GM10248 (cell line): ENCODE measurements at regions not wholly inside any gene's neighbourhood (a gene's known extent, or its start where the extent isn't known, plus 50 kb on each side); places are given as distances from the start of the nearest gene placed in this dataset.
"Not testable (repeated sequence)": the region's sequence is repeated elsewhere in the genome, so short reads cannot be mapped to it uniquely, and the experiment has no call there.

Experiments
- CTCF ChIA-PET: fragments of 300-600 bp; sonication (Branson Sonifier 250); formaldehyde crosslinking; extraction: SDS; loops from one replicate; lab custom pipeline; 2021; ENCODE audit warnings: antibody characterized with exemption; lab: Yijun Ruan, JAX
- POLR2A ChIA-PET: fragments of 350-650 bp; sonication (Branson Sonifier 250); formaldehyde crosslinking; extraction: SDS; loops from one replicate; lab custom pipeline; 2020; ENCODE audit warnings: antibody characterized with exemption; lab: Yijun Ruan, JAX
- DNase-seq: peaks from one replicate; pipeline ENCODE4 v3.0.0; 2012; ENCODE audit errors: extremely low spot score
- TF ChIP-seq, protein P1 (sequence below): IDR thresholded peaks from 2 replicates; pipeline ENCODE4 v1.5.1; 2012; ENCODE audit warnings: mild to moderate bottlenecking, low read depth; ENCODE audit errors: extremely low read depth, missing control alignments, control extremely low read depth

DNA sequence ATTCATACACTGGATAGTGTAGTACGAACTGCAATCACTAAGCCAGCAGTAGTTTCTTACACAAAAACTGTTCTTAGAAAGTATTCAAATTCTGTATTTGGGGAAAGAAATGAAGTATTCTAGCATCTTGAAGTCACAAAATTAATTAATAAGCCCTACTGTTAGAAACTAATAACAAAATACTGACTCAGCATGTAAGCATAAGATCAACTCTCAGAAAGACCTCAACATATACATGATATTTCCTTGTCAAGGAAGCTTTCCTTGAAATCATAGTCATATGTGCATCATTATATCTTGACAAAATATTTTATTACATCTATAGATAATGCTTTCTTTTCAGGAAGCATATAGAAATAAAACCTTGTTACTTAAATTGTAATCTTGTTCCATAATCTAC lies 115.5 kb upstream of the GOLGA6L6 start:
- DNase-seq = no peak
- CTCF ChIA-PET = interaction anchor here (4.1 kb wide), 1 partner anchor 14 kb away, joined by 24 read pairs; no protein-coding TSS in a partner anchor
- POLR2A ChIA-PET = no interaction called here
- TF ChIP-seq, protein P1, sequence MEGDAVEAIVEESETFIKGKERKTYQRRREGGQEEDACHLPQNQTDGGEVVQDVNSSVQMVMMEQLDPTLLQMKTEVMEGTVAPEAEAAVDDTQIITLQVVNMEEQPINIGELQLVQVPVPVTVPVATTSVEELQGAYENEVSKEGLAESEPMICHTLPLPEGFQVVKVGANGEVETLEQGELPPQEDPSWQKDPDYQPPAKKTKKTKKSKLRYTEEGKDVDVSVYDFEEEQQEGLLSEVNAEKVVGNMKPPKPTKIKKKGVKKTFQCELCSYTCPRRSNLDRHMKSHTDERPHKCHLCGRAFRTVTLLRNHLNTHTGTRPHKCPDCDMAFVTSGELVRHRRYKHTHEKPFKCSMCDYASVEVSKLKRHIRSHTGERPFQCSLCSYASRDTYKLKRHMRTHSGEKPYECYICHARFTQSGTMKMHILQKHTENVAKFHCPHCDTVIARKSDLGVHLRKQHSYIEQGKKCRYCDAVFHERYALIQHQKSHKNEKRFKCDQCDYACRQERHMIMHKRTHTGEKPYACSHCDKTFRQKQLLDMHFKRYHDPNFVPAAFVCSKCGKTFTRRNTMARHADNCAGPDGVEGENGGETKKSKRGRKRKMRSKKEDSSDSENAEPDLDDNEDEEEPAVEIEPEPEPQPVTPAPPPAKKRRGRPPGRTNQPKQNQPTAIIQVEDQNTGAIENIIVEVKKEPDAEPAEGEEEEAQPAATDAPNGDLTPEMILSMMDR = no peak

DNA sequence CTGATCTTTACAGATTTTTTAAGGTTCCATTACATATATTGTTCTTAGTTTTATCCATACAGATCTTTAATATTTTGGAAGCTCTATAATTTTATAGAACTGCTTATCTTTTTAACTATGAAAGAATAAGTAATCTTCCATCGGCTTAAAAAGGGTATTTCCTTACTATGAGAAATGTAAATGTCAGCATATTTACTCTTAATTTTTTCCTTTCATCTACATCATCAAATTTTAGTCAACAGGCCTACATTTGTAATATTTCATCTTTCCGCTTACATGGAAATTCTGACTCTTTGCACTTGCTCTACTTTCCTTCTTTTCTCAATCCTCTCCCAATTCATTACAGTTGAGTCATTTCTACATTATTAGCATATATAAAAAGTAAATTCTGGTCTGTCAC lies 111.3 kb upstream of the GOLGA6L6 start:
- DNase-seq = no peak
- ChIA-PET CTCF (interaction anchor here (1.0 to 3.2 kb wide), 3 partner anchors 11 to 19 kb away, joined by 3 to 19 read pairs (median 12); no protein-coding TSS in a partner anchor), POLR2A (no interaction called here)
- TF ChIP-seq, protein P1 = no peak

DNA sequence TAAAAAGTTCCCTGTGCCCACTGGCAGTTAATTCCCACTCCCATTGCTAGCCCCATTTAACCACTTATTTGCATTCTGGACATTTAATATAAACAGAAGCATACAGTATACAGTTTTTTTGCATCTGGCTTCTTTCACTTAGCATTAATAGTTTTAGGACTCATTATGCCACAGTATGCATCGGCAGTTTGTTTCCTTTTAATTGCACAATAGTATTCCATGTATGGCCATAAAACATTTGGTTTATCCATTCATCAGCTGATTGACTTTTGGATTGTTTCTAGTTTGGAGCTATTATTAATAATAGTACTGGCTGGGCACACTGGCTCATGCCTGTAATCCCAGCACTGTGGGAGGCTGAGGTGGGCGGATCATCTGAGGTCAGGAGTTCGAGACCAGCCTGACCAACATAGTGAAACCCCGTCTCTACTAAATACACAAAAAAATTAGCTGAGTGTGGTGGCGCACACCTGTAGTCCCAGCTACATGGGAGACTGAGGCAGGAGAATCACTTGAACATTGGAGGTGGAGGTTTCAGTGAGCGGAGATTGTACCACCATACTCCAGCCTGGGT lies 106.9 kb upstream of the GOLGA6L6 start:
- CTCF ChIA-PET = interaction anchor here (1.2 kb wide), 1 partner anchor 14 kb away, joined by 3 read pairs; no protein-coding TSS in a partner anchor
- DNase-seq, POLR2A ChIA-PET: not testable (repeated sequence)

DNA sequence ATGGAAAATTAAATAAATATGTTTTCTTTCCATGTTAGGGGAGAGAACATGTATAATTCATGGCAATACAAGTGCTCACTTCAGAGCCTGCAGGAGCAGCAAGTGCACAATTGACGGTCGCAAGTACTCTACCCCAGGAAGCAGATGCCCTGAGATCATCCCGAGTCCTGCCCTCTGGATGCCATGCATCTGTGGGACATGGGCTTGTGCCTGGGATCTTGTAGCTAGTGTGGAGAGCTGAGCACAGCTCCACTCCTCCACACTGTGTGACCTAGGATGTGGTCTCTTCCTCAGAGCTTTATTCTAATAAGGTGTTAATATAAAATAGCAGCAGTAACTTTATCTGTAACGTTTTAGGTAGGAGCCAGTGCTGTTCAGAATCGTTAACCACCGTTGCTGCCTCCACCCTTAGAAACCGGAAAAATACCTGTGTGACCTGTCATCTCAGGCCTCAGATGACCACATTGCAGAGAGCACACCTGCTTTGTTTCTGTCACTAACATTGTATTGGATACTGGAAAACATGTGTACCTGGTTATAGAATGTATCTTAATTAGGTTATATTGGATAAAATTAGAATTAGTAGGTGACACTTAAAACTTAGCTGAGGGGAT lies 105.0 kb upstream of the GOLGA6L6 start:
- TF ChIP-seq, protein P1 = no peak
- CTCF ChIA-PET = interaction anchor here (0.8 to 2.4 kb wide), 3 partner anchors 13 to 25 kb away, joined by 3 to 12 read pairs (median 5); no protein-coding TSS in a partner anchor
- no peak for DNase-seq
- POLR2A ChIA-PET = no interaction called here

DNA sequence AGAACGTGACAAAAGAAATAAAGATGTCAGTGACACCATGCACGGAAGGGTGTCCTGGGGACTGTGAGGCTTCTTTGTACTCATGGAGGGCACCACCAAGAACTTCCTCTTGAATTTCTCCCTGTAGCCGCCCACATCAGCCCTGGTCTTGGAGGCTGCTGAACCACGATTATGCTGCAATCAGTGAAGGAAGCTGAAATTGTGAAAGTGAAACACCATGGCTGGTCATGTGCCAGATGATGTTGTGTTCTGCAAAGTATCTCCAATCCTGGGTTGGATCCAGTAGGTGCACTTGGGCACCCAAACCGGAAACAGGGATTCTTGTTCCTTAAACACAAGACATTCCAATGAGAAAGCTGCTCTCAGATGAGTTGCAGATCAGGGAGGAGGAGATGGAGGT lies 104.4 kb upstream of the GOLGA6L6 start:
- ChIA-PET POLR2A (no interaction called here), CTCF (interaction anchor here (0.8 to 2.4 kb wide), 4 partner anchors 14 to 290 kb away, joined by 3 to 12 read pairs (median 5); no protein-coding TSS in a partner anchor)
- DNase-seq = no peak
- TF ChIP-seq, protein P1 = no peak

DNA sequence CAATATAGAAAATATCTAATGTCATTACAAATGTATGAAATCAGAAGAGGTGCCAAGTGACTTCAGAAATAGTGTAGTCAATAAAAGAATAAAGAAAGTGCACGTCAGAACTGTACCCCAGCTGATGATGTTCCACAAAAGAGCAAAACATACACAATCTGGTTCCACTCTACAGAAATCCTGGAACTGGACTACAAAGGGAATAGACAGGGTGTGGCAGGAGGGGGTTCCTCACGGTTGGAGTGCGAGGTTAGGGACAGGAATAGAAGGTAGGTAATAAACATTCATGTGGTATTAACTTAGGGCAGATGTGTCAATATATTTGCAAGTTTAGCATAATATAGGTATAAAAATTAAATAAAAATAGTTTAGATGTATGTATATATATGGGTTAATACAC lies 103.3 kb upstream of the GOLGA6L6 start:
- DNase-seq = no peak
- ChIA-PET CTCF (interaction anchor here (1.3 to 3.4 kb wide), 4 partner anchors 13 to 289 kb away, joined by 5 to 24 read pairs (median 12); no protein-coding TSS in a partner anchor), POLR2A (no interaction called here)
- TF ChIP-seq, protein P1 = no peak

DNA sequence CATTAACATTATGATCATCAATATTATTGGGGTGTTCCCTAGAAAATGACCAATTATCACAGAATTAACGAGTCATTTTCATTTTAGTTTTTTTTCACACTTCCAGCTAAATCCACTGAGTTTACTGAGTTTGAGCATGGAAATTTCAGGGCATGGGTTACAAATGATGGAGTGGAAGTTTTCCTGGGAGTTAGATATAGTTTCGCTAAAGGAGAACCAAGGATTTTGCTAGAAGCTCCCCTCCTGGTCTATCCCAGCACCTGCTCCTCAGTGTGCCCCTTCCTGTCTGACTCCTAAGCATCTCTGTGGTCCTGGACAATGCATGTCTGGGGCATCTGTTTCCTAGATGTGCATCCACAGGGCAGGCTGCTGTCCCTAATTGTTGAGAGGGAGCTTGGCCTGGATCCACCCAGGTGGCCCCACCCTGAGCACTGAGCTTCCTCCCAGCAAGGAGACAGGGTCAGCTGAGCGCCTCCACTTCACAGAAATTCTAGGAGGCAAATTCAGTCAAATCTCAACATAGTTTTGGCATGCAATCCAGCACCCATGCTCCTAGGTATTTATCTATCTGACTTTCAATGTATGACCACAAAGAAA lies 102.3 kb upstream of the GOLGA6L6 start:
- TF ChIP-seq, protein P1 = no peak
- no peak for DNase-seq
- CTCF ChIA-PET = interaction anchor here (1.2 to 3.4 kb wide), 3 partner anchors 14 to 28 kb away, joined by 4 to 24 read pairs (median 11); no protein-coding TSS in a partner anchor
- POLR2A ChIA-PET = no interaction called here
